ENCODE measurements at regions not wholly inside any gene's neighbourhood (a gene's known extent, or its start where the extent isn't known, plus 50 kb on each side); places are given as distances from the start of the nearest gene placed in this dataset.

DNA sequence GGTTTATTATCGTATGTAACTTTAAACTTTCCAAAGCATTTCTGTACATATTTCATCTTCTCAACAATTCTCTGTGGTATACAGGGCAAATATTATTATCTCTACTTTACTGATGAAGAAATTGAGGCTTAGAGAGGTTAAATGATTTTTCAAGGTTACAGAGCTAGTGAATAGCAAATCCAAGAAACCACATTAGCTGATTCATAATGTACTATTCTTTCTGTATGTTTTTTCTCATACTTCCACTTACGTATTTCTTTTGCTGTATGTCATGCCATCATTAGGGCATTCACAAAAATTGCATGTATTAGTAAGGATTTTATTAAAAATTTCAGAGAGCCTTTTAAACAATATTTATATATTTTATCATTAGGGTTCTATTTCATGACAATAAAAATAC is 372.4 kb upstream of the DMAC1 start:
- TF ChIP-seq, protein P1, sequence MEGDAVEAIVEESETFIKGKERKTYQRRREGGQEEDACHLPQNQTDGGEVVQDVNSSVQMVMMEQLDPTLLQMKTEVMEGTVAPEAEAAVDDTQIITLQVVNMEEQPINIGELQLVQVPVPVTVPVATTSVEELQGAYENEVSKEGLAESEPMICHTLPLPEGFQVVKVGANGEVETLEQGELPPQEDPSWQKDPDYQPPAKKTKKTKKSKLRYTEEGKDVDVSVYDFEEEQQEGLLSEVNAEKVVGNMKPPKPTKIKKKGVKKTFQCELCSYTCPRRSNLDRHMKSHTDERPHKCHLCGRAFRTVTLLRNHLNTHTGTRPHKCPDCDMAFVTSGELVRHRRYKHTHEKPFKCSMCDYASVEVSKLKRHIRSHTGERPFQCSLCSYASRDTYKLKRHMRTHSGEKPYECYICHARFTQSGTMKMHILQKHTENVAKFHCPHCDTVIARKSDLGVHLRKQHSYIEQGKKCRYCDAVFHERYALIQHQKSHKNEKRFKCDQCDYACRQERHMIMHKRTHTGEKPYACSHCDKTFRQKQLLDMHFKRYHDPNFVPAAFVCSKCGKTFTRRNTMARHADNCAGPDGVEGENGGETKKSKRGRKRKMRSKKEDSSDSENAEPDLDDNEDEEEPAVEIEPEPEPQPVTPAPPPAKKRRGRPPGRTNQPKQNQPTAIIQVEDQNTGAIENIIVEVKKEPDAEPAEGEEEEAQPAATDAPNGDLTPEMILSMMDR (IDR thresholded peaks at IDR 0.05), result no peak
- TF ChIP-seq POLR2A (IDR thresholded peaks at IDR 0.05; ENCODE audit: low read depth), result no peak
